GM19455 (cell line): ENCODE measurements at regions not wholly inside any gene's neighbourhood (a gene's known extent, or its start where the extent isn't known, plus 50 kb on each side); places are given as distances from the start of the nearest gene placed in this dataset.
"Not testable (repeated sequence)": the region's sequence is repeated elsewhere in the genome, so short reads cannot be mapped to it uniquely, and the experiment has no call there.

Experiments used
- ATAC-seq: cut with Tn5 transposase; IDR thresholded peaks from one replicate; pipeline ENCODE4 v1.9.1; 2021; ENCODE audit not compliant: unreplicated experiment

DNA sequence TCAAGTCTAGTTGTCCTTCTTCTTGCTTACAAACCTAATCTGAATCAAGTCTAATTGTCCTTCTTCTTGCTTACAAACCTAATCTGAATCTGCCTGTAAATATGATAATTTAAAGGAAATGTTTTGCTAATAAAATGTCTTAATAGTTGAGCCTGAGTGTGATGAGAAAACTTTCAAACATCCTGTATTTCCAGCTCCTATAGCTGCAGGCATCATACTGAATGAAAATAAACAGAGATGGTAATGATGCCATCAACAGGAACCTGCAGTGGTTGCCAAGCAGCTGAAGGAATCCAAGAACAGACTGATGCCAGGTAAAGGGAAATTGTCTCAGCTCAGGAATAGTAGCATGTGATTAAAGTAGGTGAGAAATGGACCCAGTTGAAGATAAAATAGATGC is 156.1 kb upstream of the IRS4 start:
- ATAC-seq, result no peak

DNA sequence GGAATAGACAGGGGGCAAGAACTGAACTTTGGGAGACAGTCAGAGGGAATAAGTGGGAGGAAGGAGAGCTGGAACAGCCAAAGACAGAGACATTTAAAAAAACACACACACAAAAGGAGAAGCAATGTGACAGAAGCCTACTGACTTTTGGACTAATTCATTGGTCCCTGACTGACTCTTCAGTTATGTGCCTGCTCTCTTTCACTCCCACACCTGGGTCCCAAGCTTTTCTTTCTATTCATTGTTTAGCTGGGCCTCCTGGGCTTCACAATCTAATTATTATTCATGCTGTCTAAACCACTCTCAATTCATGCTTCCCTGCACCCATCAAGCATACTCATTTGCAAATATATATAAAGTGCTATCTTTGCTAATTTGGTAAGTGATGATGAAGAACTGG is 139.2 kb upstream of the IRS4 start:
- ATAC-seq, result no peak

DNA sequence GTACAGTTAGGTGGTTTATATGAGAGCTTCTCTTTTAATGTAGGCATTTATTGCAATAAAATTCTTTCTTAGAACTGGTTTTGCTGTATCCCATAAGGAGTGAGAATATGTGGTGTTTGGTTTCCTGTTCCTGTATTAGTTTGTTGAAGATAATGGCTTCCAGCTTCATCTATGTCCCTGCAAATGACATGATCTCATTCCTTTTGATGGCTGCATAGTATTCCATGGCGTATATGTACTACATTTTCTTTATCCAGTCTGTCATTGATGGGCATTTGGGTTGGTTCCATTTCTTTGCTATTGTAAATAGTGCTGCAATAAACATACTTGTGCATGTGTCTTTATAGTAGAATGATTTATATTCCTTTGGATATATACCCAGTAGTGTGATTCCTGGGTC is 106.7 kb upstream of the IRS4 start:
- not testable (repeated sequence) for ATAC-seq

GRCh38 chrX:108833993-108834392 is 97.6 kb upstream of the IRS4 start:
- ATAC-seq, result no peak

GRCh38 chrX:108811891-108812290 is 75.5 kb upstream of the IRS4 start:
- ATAC-seq, result no peak

- no peak for ATAC-seq
These were observed 58.9 kb upstream of the IRS4 start for GRCh38 chrX:108795240-108795639.
